ENCODE measurements at regions not wholly inside any gene's neighbourhood (a gene's known extent, or its start where the extent isn't known, plus 50 kb on each side); places are given as distances from the start of the nearest gene placed in this dataset.

DNA sequence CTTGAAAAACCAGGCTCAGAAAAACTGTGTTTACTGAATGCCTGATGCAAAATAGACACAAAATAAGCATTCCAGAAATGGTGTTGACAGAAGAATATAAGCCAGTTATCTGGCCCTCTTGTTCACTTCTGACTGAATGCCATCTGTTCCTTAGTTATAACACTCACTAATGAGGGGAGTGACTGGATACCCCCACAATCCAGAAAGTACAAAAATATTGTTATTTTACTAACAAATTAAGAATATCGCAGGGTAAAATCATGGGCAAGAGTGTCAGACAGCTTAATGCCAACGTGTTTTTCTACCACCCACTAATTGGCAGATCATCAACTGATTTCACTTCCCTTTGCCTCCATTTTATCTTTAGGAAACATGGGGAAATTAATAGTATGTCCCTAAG lies 477.3 kb upstream of the FLRT2 start:
- no peak for DNase-seq
- no peak for TF ChIP-seq POLR2A (IDR thresholded peaks at IDR 0.05)
- TF ChIP-seq, protein P1, sequence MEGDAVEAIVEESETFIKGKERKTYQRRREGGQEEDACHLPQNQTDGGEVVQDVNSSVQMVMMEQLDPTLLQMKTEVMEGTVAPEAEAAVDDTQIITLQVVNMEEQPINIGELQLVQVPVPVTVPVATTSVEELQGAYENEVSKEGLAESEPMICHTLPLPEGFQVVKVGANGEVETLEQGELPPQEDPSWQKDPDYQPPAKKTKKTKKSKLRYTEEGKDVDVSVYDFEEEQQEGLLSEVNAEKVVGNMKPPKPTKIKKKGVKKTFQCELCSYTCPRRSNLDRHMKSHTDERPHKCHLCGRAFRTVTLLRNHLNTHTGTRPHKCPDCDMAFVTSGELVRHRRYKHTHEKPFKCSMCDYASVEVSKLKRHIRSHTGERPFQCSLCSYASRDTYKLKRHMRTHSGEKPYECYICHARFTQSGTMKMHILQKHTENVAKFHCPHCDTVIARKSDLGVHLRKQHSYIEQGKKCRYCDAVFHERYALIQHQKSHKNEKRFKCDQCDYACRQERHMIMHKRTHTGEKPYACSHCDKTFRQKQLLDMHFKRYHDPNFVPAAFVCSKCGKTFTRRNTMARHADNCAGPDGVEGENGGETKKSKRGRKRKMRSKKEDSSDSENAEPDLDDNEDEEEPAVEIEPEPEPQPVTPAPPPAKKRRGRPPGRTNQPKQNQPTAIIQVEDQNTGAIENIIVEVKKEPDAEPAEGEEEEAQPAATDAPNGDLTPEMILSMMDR (IDR thresholded peaks at IDR 0.05) = no peak
- H3K27ac ChIP-seq = no peak overlapping the region
- no peaks in the 10 kb centered on the region for H3K9me3 ChIP-seq
- WGBS, 2 donors = 85 to 90% methylated on average over 2 of the region's 2 CpGs
- H3K4me3 ChIP-seq (replicated peaks in 1 of 3) = no peak overlapping the region
- H3K36me3 ChIP-seq = no peaks in the 10 kb centered on the region
- no peaks in the 10 kb centered on the region for H3K27me3 ChIP-seq
- intact Hi-C loops (cut with DNase I) = no loop called here
- no peaks in the 10 kb centered on the region for H3K4me1 ChIP-seq

DNA sequence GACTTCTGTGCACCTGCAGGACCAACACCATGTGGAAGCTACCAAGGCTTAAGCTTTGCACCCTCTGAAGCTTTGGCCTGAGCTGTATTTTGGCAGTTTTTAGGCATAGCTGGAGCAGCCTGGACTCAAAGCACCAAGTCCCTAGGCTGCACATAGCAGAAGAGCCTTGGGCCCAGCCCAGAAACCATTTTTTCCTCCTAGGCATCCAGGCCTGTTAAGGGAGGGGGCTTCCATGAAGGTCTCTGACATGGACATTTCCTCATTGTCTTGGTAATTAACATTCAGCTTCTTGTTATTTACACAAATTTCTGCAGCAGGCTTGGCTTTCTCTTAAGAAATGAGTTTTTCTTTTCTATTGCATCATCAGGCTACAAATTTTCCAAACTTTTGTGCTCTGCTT lies 475.8 kb upstream of the FLRT2 start:
- TF ChIP-seq, protein P1 (IDR thresholded peaks at IDR 0.05) = no peak
- no peak for TF ChIP-seq POLR2A (IDR thresholded peaks at IDR 0.05)
- H3K27me3 ChIP-seq = no peaks in the 10 kb centered on the region
- H3K36me3 ChIP-seq = no peaks in the 10 kb centered on the region
- intact Hi-C loops (cut with DNase I) = no loop called here
- H3K4me1 ChIP-seq = no peaks in the 10 kb centered on the region
- no peak overlapping the region for H3K27ac ChIP-seq
- no peak overlapping the region for H3K4me3 ChIP-seq (replicated peaks in 1 of 3)
- DNase-seq = no peak
- H3K9me3 ChIP-seq = no peaks in the 10 kb centered on the region

DNA sequence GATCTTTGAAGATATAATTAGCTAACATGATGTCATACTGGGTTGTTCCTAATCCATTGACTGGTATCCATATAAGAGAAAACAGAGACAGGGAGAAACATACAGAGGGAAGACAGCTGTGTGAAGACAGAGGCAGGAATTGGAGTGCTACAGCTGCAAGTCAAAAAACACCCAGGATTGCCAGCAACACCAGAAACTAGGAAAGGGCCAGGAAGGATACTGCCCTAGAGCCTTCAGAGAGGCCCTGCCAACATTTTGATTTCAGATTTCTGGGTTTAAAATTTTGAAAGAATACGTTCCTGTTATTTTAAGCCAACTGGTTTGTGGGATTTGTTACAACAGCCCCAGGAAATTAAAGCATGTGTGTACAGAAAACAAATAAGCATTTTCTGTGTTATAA lies 473.7 kb upstream of the FLRT2 start:
- Histone ChIP-seq H3K4me1 (no peaks in the 10 kb centered on the region), H3K4me3 (replicated peaks in 1 of 3) (no peak overlapping the region), H3K27me3 (no peaks in the 10 kb centered on the region), H3K36me3 (no peaks in the 10 kb centered on the region), H3K9me3 (no peaks in the 10 kb centered on the region), H3K27ac (no peak overlapping the region)
- intact Hi-C loops (cut with DNase I) = no loop called here
- TF ChIP-seq POLR2A (IDR thresholded peaks at IDR 0.05) = no peak
- TF ChIP-seq, protein P1 (IDR thresholded peaks at IDR 0.05) = no peak
- no peak for DNase-seq
- WGBS, 2 donors = 61 to 70% methylated on average over 1 of the region's 1 CpG

DNA sequence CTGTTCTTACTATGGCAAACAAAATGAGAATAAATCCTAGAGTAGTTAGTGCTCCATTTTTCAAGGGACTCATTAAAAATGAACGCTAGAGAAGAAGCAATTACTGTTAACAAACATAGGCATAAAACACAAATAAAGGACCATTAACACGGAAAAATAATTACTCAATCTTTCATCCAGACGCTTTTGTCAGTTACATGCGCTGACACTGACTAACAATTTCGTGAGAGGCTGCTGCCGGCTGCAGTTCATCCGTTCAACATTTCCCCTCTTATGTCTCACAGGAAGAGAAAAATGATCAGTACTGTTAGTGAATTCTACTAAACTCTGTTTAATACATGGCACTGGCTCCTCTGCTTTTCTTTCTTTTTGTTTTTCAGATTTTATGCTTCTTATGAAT lies 472.7 kb upstream of the FLRT2 start:
- Histone ChIP-seq H3K27me3 (no peaks in the 10 kb centered on the region), H3K9me3 (no peaks in the 10 kb centered on the region), H3K36me3 (no peaks in the 10 kb centered on the region), H3K4me1 (no peaks in the 10 kb centered on the region), H3K27ac (no peak overlapping the region), H3K4me3 (replicated peaks in 1 of 3) (no peak overlapping the region)
- TF ChIP-seq, protein P1 (IDR thresholded peaks at IDR 0.05) = no peak
- no peak for DNase-seq
- intact Hi-C loops (cut with DNase I) = no loop called here
- 61 to 74% methylated on average over 7 of the region's 7 CpGs for WGBS, 2 donors

DNA sequence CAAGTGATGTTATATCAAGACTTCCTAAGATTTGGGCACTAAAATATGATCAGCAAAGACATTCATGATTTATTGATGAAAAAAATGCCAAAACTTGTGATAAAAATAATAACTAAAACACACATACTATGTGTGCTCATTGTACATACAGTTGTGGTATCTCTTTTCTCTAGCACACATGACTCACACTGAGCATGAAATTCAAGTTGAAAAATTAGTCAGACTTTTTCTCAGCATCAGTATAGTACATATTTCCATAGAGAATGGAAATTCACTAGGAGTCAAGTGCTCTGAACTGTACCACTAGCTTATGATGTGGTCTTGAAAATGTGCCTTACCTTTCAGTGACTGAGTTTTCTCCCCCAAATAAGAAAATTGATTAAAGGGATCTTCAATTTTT lies 471.8 kb upstream of the FLRT2 start:
- TF ChIP-seq, protein P1 (IDR thresholded peaks at IDR 0.05) = no peak
- TF ChIP-seq POLR2A (IDR thresholded peaks at IDR 0.05) = no peak

More for the DNA sequence above, 471.8 kb upstream of the FLRT2 start:
- H3K36me3 ChIP-seq = no peaks in the 10 kb centered on the region
- no peaks in the 10 kb centered on the region for H3K27me3 ChIP-seq
- intact Hi-C loops (cut with DNase I) = no loop called here
- H3K4me1 ChIP-seq = no peaks in the 10 kb centered on the region
- H3K4me3 ChIP-seq (replicated peaks in 1 of 3) = no peak overlapping the region
- H3K27ac ChIP-seq = no peak overlapping the region
- no peak for DNase-seq
- H3K9me3 ChIP-seq = no peaks in the 10 kb centered on the region
